Liver (tissue), 7 donors: ENCODE measurements at regions not wholly inside any gene's neighbourhood (a gene's known extent, or its start where the extent isn't known, plus 50 kb on each side); places are given as distances from the start of the nearest gene placed in this dataset.

Source experiments
- DNase-seq: peaks from one replicate; pipeline ENCODE4 v3.0.0-alpha.2; 2017; ENCODE audit warnings: low spot score
- H3K27ac ChIP-seq, 2 donors: one replicate each; pipeline ENCODE4 v1.7.0; 2013; ENCODE audit warnings: inconsistent platforms in 2 of 2, low read length in 2 of 2, control low read depth in 1 of 2, low read depth in 1 of 2, mild to moderate bottlenecking in 1 of 2
- H3K27me3 ChIP-seq, 4 donors: one replicate each; pipeline versions ENCODE4 v1.6.1 to v1.7.0; 2013; ENCODE audit warnings: low read length in 3 of 4, inconsistent platforms in 1 of 4, mild to moderate bottlenecking in 1 of 4, moderate library complexity in 1 of 4; ENCODE audit not compliant: control insufficient read depth in 4 of 4, insufficient read depth in 4 of 4
- H3K36me3 ChIP-seq, 4 donors: one replicate each; pipeline versions ENCODE4 v1.6.1 to v1.7.0; 2013; ENCODE audit warnings: low read length in 3 of 4, mild to moderate bottlenecking in 3 of 4, low read depth in 1 of 4, moderate library complexity in 1 of 4; ENCODE audit not compliant: control insufficient read depth in 4 of 4, insufficient read depth in 3 of 4
- H3K4me1 ChIP-seq, 4 donors: one replicate each; pipeline versions ENCODE4 v1.6.1 to v1.7.0; 2013; ENCODE audit warnings: low read length in 3 of 4, mild to moderate bottlenecking in 3 of 4, moderate library complexity in 1 of 4; ENCODE audit not compliant: control insufficient read depth in 4 of 4, insufficient read depth in 4 of 4
- H3K4me3 ChIP-seq, 3 donors: one replicate each; pipeline versions ENCODE4 v1.6.1 to v1.7.0; 2013; ENCODE audit warnings: low read length in 3 of 3, control low read depth in 1 of 3, low read depth in 1 of 3, mild to moderate bottlenecking in 1 of 3
- H3K9ac ChIP-seq, 2 donors: one replicate each; pipeline ENCODE4 v1.7.0; 2013; ENCODE audit warnings: low read length in 2 of 2, mild to moderate bottlenecking in 2 of 2, moderate library complexity in 2 of 2, control low read depth in 1 of 2, low read depth in 1 of 2
- H3K9me3 ChIP-seq, 4 donors: one replicate each; pipeline versions ENCODE4 v1.6.1 to v1.7.0; 2013; ENCODE audit warnings: low read length in 3 of 4; ENCODE audit not compliant: control insufficient read depth in 4 of 4
- EGR1 ChIP-seq, 2 donors: IDR thresholded peaks; 2 replicates each; pipeline ENCODE4 v1.6.1; 2016 to 2018; ENCODE audit warnings: antibody characterized with exemption in 2 of 2, low read depth in 2 of 2
- GABPA ChIP-seq, 2 donors: IDR thresholded peaks in 1 of 2; conservative IDR thresholded peaks in 1 of 2; 2 replicates each; pipeline ENCODE4 v1.6.1; 2016; ENCODE audit warnings: antibody characterized with exemption in 2 of 2, mild to moderate bottlenecking in 1 of 2, moderate library complexity in 1 of 2
- HNF4A ChIP-seq, 2 donors: conservative IDR thresholded peaks; 2 replicates each; pipeline ENCODE4 v1.6.1; 2016; ENCODE audit warnings: antibody characterized with exemption in 2 of 2, mild to moderate bottlenecking in 2 of 2
- HNF4G ChIP-seq: IDR thresholded peaks from 2 replicates; pipeline ENCODE4 v1.6.1; 2016; ENCODE audit warnings: antibody characterized with exemption
- NR2F2 ChIP-seq: IDR thresholded peaks from 2 replicates; pipeline ENCODE4 v1.6.1; 2016; ENCODE audit warnings: antibody characterized with exemption
- RAD21 ChIP-seq, 2 donors: IDR thresholded peaks; 2 replicates each; pipeline ENCODE4 v1.6.1; 2016; ENCODE audit warnings: antibody characterized with exemption in 2 of 2, mild to moderate bottlenecking in 2 of 2
- RXRA ChIP-seq, 2 donors: IDR thresholded peaks; 2 replicates each; pipeline ENCODE4 v1.6.1; 2017 to 2018; ENCODE audit warnings: antibody characterized with exemption in 2 of 2, mild to moderate bottlenecking in 1 of 2
- SP1 ChIP-seq: IDR thresholded peaks from 2 replicates; pipeline ENCODE4 v1.6.1; 2018; ENCODE audit warnings: antibody characterized with exemption, mild to moderate bottlenecking
- YY1 ChIP-seq: IDR thresholded peaks from 2 replicates; pipeline ENCODE4 v1.6.1; 2016; ENCODE audit warnings: antibody characterized with exemption, mild to moderate bottlenecking
- whole genome bisulfite sequencing: extraction: QIAGEN DNeasy Blood & Tissue Kit; methylation state at CpG from one replicate; pipeline ENCODE4 v1.1.7; 2013; 5-methylcytosine and 5-hydroxymethylcytosine counted together
- TF ChIP-seq, protein P1 (sequence below): IDR thresholded peaks from 2 replicates; pipeline ENCODE4 v1.6.1; 2016; ENCODE audit warnings: antibody characterized with exemption
- TF ChIP-seq, protein P2 (sequence below): IDR thresholded peaks from 2 replicates; pipeline ENCODE4 v1.6.1; 2016; ENCODE audit warnings: antibody characterized with exemption, mild to moderate bottlenecking
- donor health status: healthy.
- donor health status: healthy.
- donor health status: healthy.
- donor health status: healthy.

GRCh38 chr13:74084375-74084935 is 49.7 kb downstream of the KLF12 start:
- H3K4me3 ChIP-seq = no peak overlapping the region
- peaks cover 0 to 18% (median 2%) of the 10 kb centered on the region in 4 donors for H3K4me1 ChIP-seq
- no peaks in the 10 kb centered on the region for H3K9me3 ChIP-seq
- H3K36me3 ChIP-seq = no peaks in the 10 kb centered on the region
- TF ChIP-seq NR2F2 = no peak
- TF ChIP-seq HNF4A (conservative IDR thresholded peaks at IDR 0.05) = no peak
- TF ChIP-seq GABPA (IDR thresholded peaks at IDR 0.05 in 1 of 2, conservative IDR thresholded peaks at IDR 0.05 in 1 of 2) = peak in 1 of 2 donors; percentile 10
- H3K27ac ChIP-seq = no peak overlapping the region
- no peak for DNase-seq
- no peak overlapping the region for H3K9ac ChIP-seq
- H3K27me3 ChIP-seq = no peaks in the 10 kb centered on the region
- 91% methylated on average over 4 of the region's 4 CpGs for WGBS

DNA sequence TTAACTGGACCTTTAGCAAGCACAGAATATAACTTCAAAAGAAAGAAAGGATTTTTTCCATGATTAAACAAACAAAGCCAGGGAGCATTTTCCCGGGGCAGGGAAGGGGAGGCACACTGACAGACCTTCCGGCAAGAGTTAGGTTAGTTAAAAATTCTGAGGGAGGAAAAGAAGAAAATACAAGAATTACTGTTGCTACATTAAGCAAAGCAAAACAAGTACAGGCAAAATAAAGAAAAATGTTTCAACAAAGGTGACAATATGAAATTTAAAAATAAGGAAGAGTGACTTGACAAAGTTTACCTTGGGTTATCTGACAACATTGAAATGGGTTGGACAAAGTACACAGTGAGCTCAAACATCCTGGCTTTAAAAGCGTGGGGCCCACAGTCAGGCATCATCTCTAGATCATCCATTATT is 51.5 kb downstream of the KLF12 start:
- Histone ChIP-seq H3K9me3 (no peaks in the 10 kb centered on the region), H3K36me3 (no peaks in the 10 kb centered on the region), H3K4me1 (peaks cover 0 to 24% (median 2%) of the 10 kb centered on the region in 4 donors), H3K27ac (no peak overlapping the region), H3K9ac (no peak overlapping the region), H3K4me3 (no peak overlapping the region), H3K27me3 (no peaks in the 10 kb centered on the region)
- TF ChIP-seq HNF4G (no peak), GABPA (IDR thresholded peaks at IDR 0.05 in 1 of 2, conservative IDR thresholded peaks at IDR 0.05 in 1 of 2) (peak in 1 of 2 donors; percentile 25), RAD21 (IDR thresholded peaks at IDR 0.05) (peak in 1 of 2 donors; percentile 24), SP1 (peak; percentile 34), NR2F2 (no peak), RXRA (IDR thresholded peaks at IDR 0.05) (peak in 1 of 2 donors; percentile 20), YY1 (no peak), HNF4A (conservative IDR thresholded peaks at IDR 0.05) (peak; percentile 47 to 52)
- WGBS = 43% methylated on average over 3 of the region's 3 CpGs
- no peak for DNase-seq

- Histone ChIP-seq H3K27me3 (no peaks in the 10 kb centered on the region), H3K4me3 (no peak overlapping the region), H3K36me3 (no peaks in the 10 kb centered on the region), H3K27ac (no peak overlapping the region), H3K9me3 (no peaks in the 10 kb centered on the region), H3K9ac (no peak overlapping the region), H3K4me1 (peaks cover 2 to 21% (median 4%) of the 10 kb centered on the region in 4 donors)
- 93% methylated on average over 1 of the region's 1 CpG for WGBS
- TF ChIP-seq EGR1 (IDR thresholded peaks at IDR 0.05; ENCODE audit: low read depth in 2 of 2) (no peak), HNF4A (conservative IDR thresholded peaks at IDR 0.05) (no peak)
- TF ChIP-seq, protein P1, sequence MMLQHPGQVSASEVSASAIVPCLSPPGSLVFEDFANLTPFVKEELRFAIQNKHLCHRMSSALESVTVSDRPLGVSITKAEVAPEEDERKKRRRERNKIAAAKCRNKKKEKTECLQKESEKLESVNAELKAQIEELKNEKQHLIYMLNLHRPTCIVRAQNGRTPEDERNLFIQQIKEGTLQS = no peak
- no peak for DNase-seq
Measured at GRCh38 chr13:74080762-74081161, 53.4 kb downstream of the KLF12 start.

GRCh38 chr13:74077792-74078191 is 56.4 kb downstream of the KLF12 start:
- Histone ChIP-seq H3K4me1 (peaks cover 3 to 28% (median 7%) of the 10 kb centered on the region in 4 donors), H3K36me3 (no peaks in the 10 kb centered on the region), H3K27ac (peak overlapping the region in 1 of 2 donors; percentile 23), H3K4me3 (no peak overlapping the region), H3K9ac (no peak overlapping the region), H3K9me3 (no peaks in the 10 kb centered on the region), H3K27me3 (no peaks in the 10 kb centered on the region)
- DNase-seq = no peak
- TF ChIP-seq, protein P2, sequence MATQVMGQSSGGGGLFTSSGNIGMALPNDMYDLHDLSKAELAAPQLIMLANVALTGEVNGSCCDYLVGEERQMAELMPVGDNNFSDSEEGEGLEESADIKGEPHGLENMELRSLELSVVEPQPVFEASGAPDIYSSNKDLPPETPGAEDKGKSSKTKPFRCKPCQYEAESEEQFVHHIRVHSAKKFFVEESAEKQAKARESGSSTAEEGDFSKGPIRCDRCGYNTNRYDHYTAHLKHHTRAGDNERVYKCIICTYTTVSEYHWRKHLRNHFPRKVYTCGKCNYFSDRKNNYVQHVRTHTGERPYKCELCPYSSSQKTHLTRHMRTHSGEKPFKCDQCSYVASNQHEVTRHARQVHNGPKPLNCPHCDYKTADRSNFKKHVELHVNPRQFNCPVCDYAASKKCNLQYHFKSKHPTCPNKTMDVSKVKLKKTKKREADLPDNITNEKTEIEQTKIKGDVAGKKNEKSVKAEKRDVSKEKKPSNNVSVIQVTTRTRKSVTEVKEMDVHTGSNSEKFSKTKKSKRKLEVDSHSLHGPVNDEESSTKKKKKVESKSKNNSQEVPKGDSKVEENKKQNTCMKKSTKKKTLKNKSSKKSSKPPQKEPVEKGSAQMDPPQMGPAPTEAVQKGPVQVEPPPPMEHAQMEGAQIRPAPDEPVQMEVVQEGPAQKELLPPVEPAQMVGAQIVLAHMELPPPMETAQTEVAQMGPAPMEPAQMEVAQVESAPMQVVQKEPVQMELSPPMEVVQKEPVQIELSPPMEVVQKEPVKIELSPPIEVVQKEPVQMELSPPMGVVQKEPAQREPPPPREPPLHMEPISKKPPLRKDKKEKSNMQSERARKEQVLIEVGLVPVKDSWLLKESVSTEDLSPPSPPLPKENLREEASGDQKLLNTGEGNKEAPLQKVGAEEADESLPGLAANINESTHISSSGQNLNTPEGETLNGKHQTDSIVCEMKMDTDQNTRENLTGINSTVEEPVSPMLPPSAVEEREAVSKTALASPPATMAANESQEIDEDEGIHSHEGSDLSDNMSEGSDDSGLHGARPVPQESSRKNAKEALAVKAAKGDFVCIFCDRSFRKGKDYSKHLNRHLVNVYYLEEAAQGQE = no peak
- peak; percentile 17 to 30 for TF ChIP-seq RAD21 (IDR thresholded peaks at IDR 0.05)
- 42% methylated on average over 2 of the region's 2 CpGs for WGBS
